Right ventricle myocardium superior (tissue), 1 donor: ENCODE measurements at regions not wholly inside any gene's neighbourhood (a gene's known extent, or its start where the extent isn't known, plus 50 kb on each side); places are given as distances from the start of the nearest gene placed in this dataset.

ENCODE experiments used
- ATAC-seq: fragments of 200-7000 bp; cut with Tn5 transposase; one replicate; pipeline ENCODE4 v1.9.1; 2020; ENCODE audit warnings: mild to moderate bottlenecking; ENCODE audit not compliant: poor library complexity
- DNase-seq: peaks from one replicate; pipeline ENCODE4 v3.0.0-alpha.2; 2020
- intact Hi-C: fragments of 100-400 bp; cut with DNase I; formaldehyde crosslinking; loops from one replicate; pipeline ENCODE4 v1.11.2; 2022
- donor health status: DM: no; HTN: yes; CAD: no; lungs with severe emphysema.

DNA sequence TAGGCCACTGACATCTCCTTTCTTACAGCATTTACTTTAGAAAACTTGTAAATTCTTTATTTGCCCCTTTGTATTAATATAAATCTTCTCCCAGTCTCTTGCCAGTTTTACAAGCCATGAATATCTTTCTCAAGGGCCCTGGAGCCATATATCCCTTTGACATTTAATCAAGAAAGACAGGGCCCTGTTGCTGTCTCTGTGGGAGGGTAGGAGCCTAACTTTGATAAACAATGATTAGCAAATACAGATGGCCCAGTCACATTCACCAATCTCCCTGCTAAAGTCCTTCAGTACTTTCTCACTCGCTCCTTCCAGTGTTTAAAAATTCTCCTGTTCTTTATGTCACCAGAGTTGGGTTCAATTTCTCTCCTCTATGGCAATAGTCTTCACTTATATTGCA lies 479.8 kb upstream of the USP15 start:
- ATAC-seq = no peak
- intact Hi-C loops = no loop called here
- no peak for DNase-seq

GRCh38 chr12:61781021-61781581 lies 479.1 kb upstream of the USP15 start:
- ATAC-seq (no peak), DNase-seq (no peak)
- intact Hi-C loops = no loop called here

DNA sequence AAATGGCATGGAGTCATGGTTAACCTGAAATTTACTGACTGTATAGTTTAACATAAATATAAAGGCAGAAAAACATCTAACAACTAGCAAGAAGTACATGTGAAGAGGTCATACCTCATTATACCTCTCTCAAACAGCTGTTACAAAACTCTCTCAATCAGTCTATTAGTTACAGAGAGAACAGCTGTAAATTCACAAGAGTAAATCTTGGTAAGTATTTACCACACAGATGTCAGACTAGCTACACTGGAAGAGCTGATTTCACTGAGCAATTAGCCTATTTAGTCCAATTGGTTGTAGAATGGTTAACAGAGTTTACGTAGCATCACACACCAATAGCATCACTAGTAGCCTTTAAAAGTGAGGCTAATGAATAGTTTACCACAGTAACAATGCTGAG lies 463.4 kb upstream of the USP15 start:
- DNase-seq = no peak
- ATAC-seq = no peak

GRCh38 chr12:61797266-61797665 lies 462.9 kb upstream of the USP15 start:
- ATAC-seq = no peak
- intact Hi-C loops = no loop called here
- no peak for DNase-seq

More for the DNA sequence above, 463.4 kb upstream of the USP15 start:
- intact Hi-C loops = no loop called here

- intact Hi-C loops = no loop called here
- DNase-seq = no peak
- ATAC-seq = no peak
Observed at GRCh38 chr12:61798778-61799177, 461.4 kb upstream of the USP15 start.

DNA sequence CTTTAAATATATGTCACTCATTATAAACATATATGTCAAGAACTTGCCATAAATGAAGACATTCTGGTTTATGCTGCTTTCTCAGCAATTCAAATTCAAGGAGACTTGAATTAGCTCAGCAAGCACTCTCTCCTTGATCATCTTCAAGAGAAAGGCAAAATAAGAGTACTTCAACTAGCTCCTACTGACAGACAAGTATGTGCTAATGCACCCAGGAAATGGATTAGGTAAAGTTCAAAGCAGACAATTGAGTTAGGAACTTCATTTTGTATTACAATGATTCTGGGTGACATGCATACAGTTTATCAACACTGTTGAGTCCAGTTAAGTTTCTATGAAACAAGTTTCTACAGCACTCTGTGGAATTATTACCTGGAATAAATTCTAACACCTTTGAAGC lies 455.9 kb upstream of the USP15 start:
- intact Hi-C loops = no loop called here
- DNase-seq (no peak), ATAC-seq (no peak)

DNA sequence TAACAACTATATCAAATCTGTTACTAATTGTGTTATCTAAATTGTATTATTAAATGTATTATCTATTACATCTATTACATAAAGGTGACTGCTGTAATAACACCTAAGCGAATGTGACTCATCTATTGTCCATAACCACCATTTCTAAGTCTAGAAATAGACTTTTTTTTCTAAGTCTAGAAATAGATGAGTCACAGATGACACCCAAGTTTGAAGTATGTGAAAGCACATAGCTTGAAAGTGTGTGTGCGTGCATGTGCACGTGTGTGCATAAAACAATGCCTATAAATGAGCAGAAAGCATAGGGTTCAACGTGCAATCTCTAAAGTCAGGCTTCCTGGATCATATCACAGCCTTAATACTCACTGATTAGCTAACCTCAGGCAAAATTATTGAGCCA lies 451.3 kb upstream of the USP15 start:
- no peak for DNase-seq
- intact Hi-C loops = no loop called here
- ATAC-seq = no peak

GRCh38 chr12:61810486-61810885 lies 449.7 kb upstream of the USP15 start:
- ATAC-seq (no peak), DNase-seq (no peak)
- intact Hi-C loops = no loop called here

- DNase-seq = no peak
- intact Hi-C loops = no loop called here
Observed at GRCh38 chr12:61821381-61821780, 438.8 kb upstream of the USP15 start.

GRCh38 chr12:61823102-61823501 lies 437.1 kb upstream of the USP15 start:
- ATAC-seq (no peak), DNase-seq (no peak)
- intact Hi-C loops = no loop called here

More at GRCh38 chr12:61821381-61821780, 438.8 kb upstream of the USP15 start:
- ATAC-seq = no peak

GRCh38 chr12:61846765-61847164 lies 413.4 kb upstream of the USP15 start:
- intact Hi-C loops = no loop called here
- DNase-seq = no peak
- ATAC-seq = no peak

DNA sequence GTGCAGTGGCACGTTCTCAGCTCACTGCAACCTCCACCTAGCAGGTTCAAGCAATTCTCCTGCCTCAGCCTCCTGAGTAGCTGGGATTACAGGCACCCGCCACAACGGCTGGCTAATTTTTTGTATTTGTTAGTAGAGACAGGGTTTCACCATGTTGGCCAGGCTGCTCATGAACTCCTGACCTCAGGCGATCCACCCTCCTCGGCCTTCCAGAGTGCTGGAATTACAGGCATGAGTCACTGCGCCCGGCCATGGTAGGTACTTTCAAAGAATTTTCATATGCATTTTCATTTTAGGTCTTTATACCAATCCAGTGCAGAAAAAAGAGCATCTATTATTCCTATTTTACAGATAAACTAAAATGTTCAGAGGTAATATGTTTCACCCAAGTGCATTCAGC lies 411.3 kb upstream of the USP15 start:
- intact Hi-C loops = no loop called here
- DNase-seq (no peak), ATAC-seq (no peak)

GRCh38 chr12:61853945-61854344 lies 406.3 kb upstream of the USP15 start:
- intact Hi-C loops = no loop called here
- DNase-seq (no peak), ATAC-seq (no peak)

DNA sequence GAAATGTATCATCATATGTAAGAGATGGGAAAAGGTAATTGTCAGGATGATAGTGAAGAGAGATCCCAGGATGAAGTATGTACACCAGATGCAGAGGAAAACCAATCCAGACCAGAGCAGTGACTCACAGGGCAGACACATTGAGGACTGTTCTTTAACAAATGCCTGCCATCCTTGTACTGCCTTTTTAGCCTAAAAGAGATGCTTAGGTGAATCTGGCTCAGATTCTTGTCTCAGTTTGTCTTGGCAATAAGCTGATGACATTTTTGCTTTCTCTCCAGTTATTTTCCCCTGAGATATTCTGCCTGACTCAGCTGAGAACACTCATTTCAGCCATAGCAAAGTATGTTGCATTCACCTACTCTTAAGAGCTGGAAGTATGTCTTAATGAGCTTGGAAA lies 405.3 kb upstream of the USP15 start:
- DNase-seq = no peak
- intact Hi-C loops = no loop called here
- no peak for ATAC-seq

DNA sequence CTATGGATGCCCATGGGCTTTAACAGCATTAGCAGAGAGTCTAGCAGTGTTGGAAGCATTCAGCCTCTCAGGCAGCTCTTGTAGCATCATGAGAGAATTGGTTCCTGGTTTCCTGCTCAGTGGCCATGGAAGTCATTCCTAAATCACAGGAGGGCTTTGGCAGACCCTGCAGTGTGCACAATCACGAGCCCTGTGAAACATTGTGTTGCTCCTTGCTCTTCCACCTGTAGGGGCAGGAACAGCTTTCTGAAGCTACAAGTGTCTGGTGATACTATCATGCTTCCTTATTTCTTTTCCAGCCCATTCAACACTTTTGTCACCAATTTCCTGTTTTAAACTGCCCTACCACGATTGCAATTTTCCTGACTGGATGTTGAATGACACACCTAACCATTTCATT lies 402.2 kb upstream of the USP15 start:
- intact Hi-C loops = no loop called here
- DNase-seq (no peak), ATAC-seq (no peak)

DNA sequence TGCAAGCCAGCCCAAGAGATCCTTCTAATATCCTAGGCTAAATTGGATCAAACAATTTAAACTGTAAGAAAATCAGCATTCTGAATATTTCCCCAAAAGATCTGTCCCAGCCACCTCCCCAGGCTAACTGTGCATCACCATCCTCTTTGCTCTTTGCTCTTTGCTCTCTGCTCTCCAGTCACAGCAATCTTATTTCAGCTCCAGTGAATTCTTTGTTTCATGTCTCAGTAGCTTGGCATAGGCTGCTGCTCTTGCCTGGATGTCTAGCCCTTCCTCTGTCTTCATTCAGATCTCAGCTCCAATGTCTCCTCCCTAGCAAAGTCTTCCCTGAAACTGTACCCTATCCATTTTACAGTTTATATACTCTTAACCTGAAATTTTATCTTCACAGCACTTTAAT lies 399.8 kb upstream of the USP15 start:
- intact Hi-C loops = no loop called here
- DNase-seq = no peak
- no peak for ATAC-seq

DNA sequence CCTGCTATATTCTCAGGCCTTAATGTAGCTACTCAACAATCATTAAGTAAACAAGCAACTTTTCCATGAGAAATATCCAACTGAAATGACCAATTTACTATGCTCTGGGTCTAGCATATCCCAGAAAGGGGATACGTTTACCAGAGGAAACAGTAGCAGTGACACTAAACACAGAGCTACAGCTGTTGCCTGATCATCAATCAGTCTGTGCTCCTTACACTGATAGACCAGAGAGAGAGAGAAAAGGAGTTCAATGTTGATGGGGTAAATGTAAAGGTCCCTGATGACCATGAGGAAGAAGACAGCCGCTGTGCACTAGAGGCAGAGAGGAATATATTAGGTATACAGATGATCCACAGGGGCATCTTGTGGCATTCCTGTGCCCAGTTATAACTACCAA lies 397.2 kb upstream of the USP15 start:
- no peak for DNase-seq
- intact Hi-C loops = no loop called here

DNA sequence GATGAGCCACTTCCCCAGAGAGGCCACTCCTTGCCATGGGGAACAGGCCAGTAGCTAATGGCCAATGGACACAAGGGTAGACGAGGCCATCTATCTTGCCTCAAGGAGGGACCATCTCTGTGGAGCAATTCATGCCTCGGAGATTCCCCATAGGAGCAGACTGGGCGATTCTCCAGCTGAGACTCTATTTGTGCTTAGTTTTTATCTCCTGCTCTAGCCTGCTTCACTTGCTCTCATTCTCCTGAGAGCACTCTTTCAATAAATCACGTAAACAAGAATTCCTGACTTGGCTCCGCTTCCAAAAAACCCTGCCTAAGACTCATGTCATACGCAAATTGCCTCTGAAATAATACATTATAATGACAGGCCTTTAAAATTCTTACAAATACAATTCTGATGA lies 396.4 kb upstream of the USP15 start:
- no peak for ATAC-seq
- DNase-seq = no peak
- intact Hi-C loops = no loop called here

More for the DNA sequence above, 397.2 kb upstream of the USP15 start:
- no peak for ATAC-seq

- no peak for ATAC-seq
- DNase-seq = no peak
- intact Hi-C loops = no loop called here
Observed at GRCh38 chr12:61869796-61870195, 390.4 kb upstream of the USP15 start.

GRCh38 chr12:61870658-61871484 lies 389.3 kb upstream of the USP15 start:
- ATAC-seq (no peak), DNase-seq (no peak)
- intact Hi-C loops = no loop called here

DNA sequence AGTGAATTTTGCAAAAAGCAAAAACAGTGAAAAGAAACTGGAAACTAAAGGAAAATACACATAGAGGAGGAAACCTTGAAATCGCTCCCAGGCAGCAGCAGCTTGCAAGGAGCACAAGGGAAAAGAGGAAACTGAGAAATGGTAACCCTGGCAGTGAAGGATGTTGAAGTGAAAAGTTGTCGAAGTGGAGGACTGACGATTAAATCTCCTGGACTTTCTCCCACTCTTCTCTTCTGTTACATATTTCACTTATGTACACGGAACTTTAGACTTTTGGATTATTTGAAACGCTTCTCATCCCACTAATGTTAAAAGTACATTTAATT lies 388.8 kb upstream of the USP15 start:
- intact Hi-C loops = no loop called here
- ATAC-seq = no peak
- no peak for DNase-seq
